DMS153 (cell line): ENCODE measurements at regions not wholly inside any gene's neighbourhood (a gene's known extent, or its start where the extent isn't known, plus 50 kb on each side); places are given as distances from the start of the nearest gene placed in this dataset.
"Not testable (repeated sequence)": the region's sequence is repeated elsewhere in the genome, so short reads cannot be mapped to it uniquely, and the experiment has no call there.

Source experiments
- DNase-seq: peaks from one replicate; lab custom pipeline; 2025; lab: John Stamatoyannopoulos, UW

GRCh38 chr20:50448625-50449403 lies 61.4 kb upstream of the PTPN1 start:
- not testable (repeated sequence) for DNase-seq

- DNase-seq = no peak
Observed at GRCh38 chr20:50449738-50450492, 60.3 kb upstream of the PTPN1 start.

- DNase-seq = no peak
Observed at GRCh38 chr20:50450493-50450826, 59.7 kb upstream of the PTPN1 start.

GRCh38 chr20:50450881-50451752 lies 59.1 kb upstream of the PTPN1 start:
- no peak for DNase-seq

GRCh38 chr20:50451792-50452425 lies 58.3 kb upstream of the PTPN1 start:
- not testable (repeated sequence) for DNase-seq

- no peak for DNase-seq
Observed at GRCh38 chr20:50453533-50454244, 56.5 kb upstream of the PTPN1 start.

GRCh38 chr20:50455245-50455644 lies 54.9 kb upstream of the PTPN1 start:
- DNase-seq = not testable (repeated sequence)

GRCh38 chr20:50455656-50456451 lies 54.3 kb upstream of the PTPN1 start:
- no peak for DNase-seq

GRCh38 chr20:50456452-50457324 lies 53.5 kb upstream of the PTPN1 start:
- DNase-seq = no peak

GRCh38 chr20:50459124-50459918 lies 50.9 kb upstream of the PTPN1 start:
- no peak for DNase-seq

- no peak for DNase-seq
Observed at GRCh38 chr20:50460115-50460607, 50.0 kb upstream of the PTPN1 start.
